HepG2 (cell line): ENCODE measurements at regions not wholly inside any gene's neighbourhood (a gene's known extent, or its start where the extent isn't known, plus 50 kb on each side); places are given as distances from the start of the nearest gene placed in this dataset.

Source experiments
- ATRX ChIP-seq: sonication (generic); formaldehyde crosslinking; IDR thresholded peaks from 2 replicates; pipeline ENCODE4 v1.4.0; 2020; ENCODE audit warnings: missing genetic modification reagents, borderline replicate concordance
- DMAP1 ChIP-seq: IDR thresholded peaks from 2 replicates; pipeline ENCODE4 v1.6.1; 2016
- KDM4B ChIP-seq: sonication (generic); formaldehyde crosslinking; IDR thresholded peaks from 2 replicates; pipeline ENCODE4 v1.4.0; 2020; ENCODE audit warnings: missing genetic modification reagents
- NFKBIZ ChIP-seq: IDR thresholded peaks from 2 replicates; pipeline ENCODE4 v1.6.1; 2018; ENCODE audit warnings: missing genetic modification reagents, missing compliant biosample characterization
- NONO ChIP-seq, 2 experiments: fragments of 450-650 bp in 1 of 2; sonication (generic) in 1 of 2; formaldehyde crosslinking in 1 of 2; IDR thresholded peaks in 1 of 2; conservative IDR thresholded peaks in 1 of 2; 2 replicates each; pipeline versions ENCODE4 v1.6.1 to v1.8.0; 2017 to 2022; ENCODE audit warnings: mild to moderate bottlenecking in 1 of 2, missing genetic modification reagents in 1 of 2, moderate library complexity in 1 of 2
- ZNF318 ChIP-seq: sonication (generic); formaldehyde crosslinking; IDR thresholded peaks from 2 replicates; pipeline ENCODE4 v1.4.0; 2020; ENCODE audit warnings: mild to moderate bottlenecking, missing genetic modification reagents
- ZNF513 ChIP-seq: sonication (generic); formaldehyde crosslinking; conservative IDR thresholded peaks from 2 replicates; pipeline ENCODE4 v1.5.0; 2020; ENCODE audit warnings: missing genetic modification reagents
- ZNF687 ChIP-seq: sonication (generic); formaldehyde crosslinking; IDR thresholded peaks from 2 replicates; pipeline ENCODE4 v1.5.1; 2020; ENCODE audit warnings: mild to moderate bottlenecking, missing genetic modification reagents, moderate library complexity
- ZNF800 ChIP-seq: sonication (generic); formaldehyde crosslinking; IDR thresholded peaks from 2 replicates; pipeline ENCODE4 v1.4.0; 2020; ENCODE audit warnings: missing genetic modification reagents

GRCh38 chr4:100269446-100269845, 79.2 kb upstream of the DDIT4L start (continued):
- TF ChIP-seq ZNF513 = no peak
- no peak for TF ChIP-seq DMAP1 (CRISPR knock-in tag)
- no peak for TF ChIP-seq ZNF318 (CRISPR knock-in tag)
- TF ChIP-seq ZNF687 (CRISPR knock-in tag) = no peak
- TF ChIP-seq KDM4B (CRISPR knock-in tag) = no peak
- no peak for TF ChIP-seq ZNF800
- no peak for TF ChIP-seq NONO (IDR thresholded peaks at IDR 0.05)
- TF ChIP-seq NONO (CRISPR knock-in tag; conservative IDR thresholded peaks at IDR 0.05) = no peak
- no peak for TF ChIP-seq ATRX (CRISPR knock-in tag)
- no peak for TF ChIP-seq NFKBIZ (CRISPR knock-in tag)
